ENCODE measurements at regions not wholly inside any gene's neighbourhood (a gene's known extent, or its start where the extent isn't known, plus 50 kb on each side); places are given as distances from the start of the nearest gene placed in this dataset.

DNA sequence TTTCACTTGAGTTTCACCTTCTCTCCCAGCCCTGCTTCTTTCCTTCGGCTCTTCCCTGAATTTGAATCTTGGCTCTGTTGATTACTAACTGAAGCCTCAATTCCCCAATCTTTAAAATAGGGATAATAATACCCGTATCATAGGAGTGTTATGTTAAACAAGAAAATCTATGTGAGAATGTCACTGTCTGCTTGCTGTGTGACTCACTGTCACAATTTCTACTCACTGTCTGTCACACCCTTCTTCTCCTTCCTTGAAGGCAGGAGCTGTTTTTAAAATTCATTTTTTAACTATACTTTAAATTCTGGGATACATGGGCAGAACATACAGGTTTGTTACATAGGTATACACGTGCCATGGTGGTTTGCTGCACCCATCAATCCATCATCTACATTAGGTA lies 141.6 kb upstream of the CXCR4 start:
- Histone ChIP-seq H3K27ac (ENCODE audit: low read depth in 2 of 2, low read length in 2 of 2) (no peak overlapping the region), H3K9ac (ENCODE audit: low read length in 3 of 3) (no peak overlapping the region), H3K9me3 (ENCODE audit: control insufficient read depth in 2 of 3, insufficient read depth in 1 of 3, low read length in 3 of 3) (no peaks in the 10 kb centered on the region), H3K4me1 (ENCODE audit: control insufficient read depth in 2 of 3, insufficient read depth in 2 of 3, low read depth in 1 of 3, low read length in 3 of 3) (no peaks in the 10 kb centered on the region), H3K36me3 (ENCODE audit: control insufficient read depth in 2 of 3, insufficient read depth in 3 of 3, low read length in 3 of 3) (no peaks in the 10 kb centered on the region), H3K4me3 (ENCODE audit: low read length in 3 of 3) (no peak overlapping the region), H3K27me3 (ENCODE audit: control insufficient read depth, insufficient read depth, low read length) (no peaks in the 10 kb centered on the region)
- DNase-seq (no peak), FAIRE-seq (no peak)
- intact Hi-C loops (cut with DNase I), result no loop called here
- TF ChIP-seq CTCF (IDR thresholded peaks at IDR 0.05; ENCODE audit: borderline replicate concordance, extremely low read depth, insufficient read depth), result no peak

DNA sequence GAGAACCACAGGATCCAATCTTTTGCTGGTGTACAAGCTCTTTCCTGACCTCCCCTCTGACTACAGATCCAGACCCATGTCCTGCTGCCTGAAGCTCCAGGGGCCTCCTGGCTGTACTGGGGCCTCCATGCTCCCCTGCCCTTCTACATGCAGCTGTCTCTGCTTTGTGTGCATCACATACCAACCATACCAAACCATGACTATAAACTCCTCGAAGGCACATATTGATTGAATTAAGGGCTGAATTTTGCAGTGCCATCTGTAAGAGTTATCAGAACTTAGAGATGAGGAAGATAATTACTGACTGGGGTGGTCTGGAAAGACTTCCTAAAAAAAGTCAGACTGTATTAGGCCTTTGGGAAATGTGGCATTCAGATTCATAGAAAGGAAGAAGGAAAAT lies 139.9 kb upstream of the CXCR4 start:
- FAIRE-seq, result no peak
- DNase-seq, result no peak
- Histone ChIP-seq H3K27me3 (ENCODE audit: control insufficient read depth, insufficient read depth, low read length) (no peaks in the 10 kb centered on the region), H3K4me1 (ENCODE audit: control insufficient read depth in 2 of 3, insufficient read depth in 2 of 3, low read depth in 1 of 3, low read length in 3 of 3) (no peaks in the 10 kb centered on the region), H3K9ac (ENCODE audit: low read length in 3 of 3) (no peak overlapping the region), H3K9me3 (ENCODE audit: control insufficient read depth in 2 of 3, insufficient read depth in 1 of 3, low read length in 3 of 3) (no peaks in the 10 kb centered on the region), H3K36me3 (ENCODE audit: control insufficient read depth in 2 of 3, insufficient read depth in 3 of 3, low read length in 3 of 3) (no peaks in the 10 kb centered on the region), H3K4me3 (ENCODE audit: low read length in 3 of 3) (no peak overlapping the region), H3K27ac (ENCODE audit: low read depth in 2 of 2, low read length in 2 of 2) (no peak overlapping the region)
- TF ChIP-seq CTCF (IDR thresholded peaks at IDR 0.05; ENCODE audit: borderline replicate concordance, extremely low read depth, insufficient read depth), result no peak
- intact Hi-C loops (cut with DNase I), result no loop called here

DNA sequence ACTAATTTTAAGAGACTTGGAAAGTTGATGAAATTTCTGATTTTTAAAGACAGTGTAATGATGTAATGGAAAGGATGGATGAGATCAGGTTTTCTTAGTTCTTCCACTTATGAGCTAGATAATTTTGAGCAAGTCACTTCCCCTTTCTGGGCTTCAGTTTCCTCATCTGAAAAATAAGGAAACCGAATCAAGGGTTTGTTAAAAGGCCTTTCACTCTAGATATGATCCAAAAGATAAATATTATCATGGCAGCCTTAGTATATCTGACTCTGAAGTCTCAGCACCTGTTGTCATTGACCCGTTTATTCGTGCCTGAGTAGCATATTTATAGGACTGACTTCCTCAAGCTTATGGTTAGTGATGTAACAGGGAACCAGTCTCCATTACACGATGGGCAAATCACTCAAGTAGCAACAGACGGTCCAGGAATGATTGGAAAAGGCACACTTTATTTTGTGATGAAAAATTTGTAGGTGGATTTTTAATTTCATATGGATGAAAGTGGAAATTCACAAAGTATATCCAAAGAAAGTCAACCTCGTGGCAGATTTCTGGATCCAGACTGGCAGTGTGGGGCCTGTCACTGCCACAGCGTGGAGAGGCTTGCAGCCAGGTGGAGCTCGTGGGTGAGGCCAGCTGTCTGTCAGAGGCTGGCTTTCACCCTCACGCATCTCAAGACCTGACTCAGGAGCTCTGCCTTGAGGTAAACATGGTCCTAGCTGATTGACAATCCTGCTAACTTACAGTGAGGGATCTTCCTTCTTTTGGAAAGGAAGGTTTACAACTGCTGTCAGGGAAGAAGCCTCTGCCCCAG lies 137.9 kb upstream of the CXCR4 start:
- no peaks in the 10 kb centered on the region for H3K4me1 ChIP-seq (ENCODE audit: control insufficient read depth in 2 of 3, insufficient read depth in 2 of 3, low read depth in 1 of 3, low read length in 3 of 3)
- H3K27me3 ChIP-seq (ENCODE audit: control insufficient read depth, insufficient read depth, low read length), result no peaks in the 10 kb centered on the region
- H3K4me3 ChIP-seq (ENCODE audit: low read length in 3 of 3), result no peak overlapping the region
- no peak for TF ChIP-seq CTCF (IDR thresholded peaks at IDR 0.05; ENCODE audit: borderline replicate concordance, extremely low read depth, insufficient read depth)
- DNase-seq, result no peak
- H3K36me3 ChIP-seq (ENCODE audit: control insufficient read depth in 2 of 3, insufficient read depth in 3 of 3, low read length in 3 of 3), result no peaks in the 10 kb centered on the region
- H3K27ac ChIP-seq (ENCODE audit: low read depth in 2 of 2, low read length in 2 of 2), result no peak overlapping the region
- intact Hi-C loops (cut with DNase I), result no loop called here
- no peaks in the 10 kb centered on the region for H3K9me3 ChIP-seq (ENCODE audit: control insufficient read depth in 2 of 3, insufficient read depth in 1 of 3, low read length in 3 of 3)
- no peak overlapping the region for H3K9ac ChIP-seq (ENCODE audit: low read length in 3 of 3)
- no peak for FAIRE-seq

DNA sequence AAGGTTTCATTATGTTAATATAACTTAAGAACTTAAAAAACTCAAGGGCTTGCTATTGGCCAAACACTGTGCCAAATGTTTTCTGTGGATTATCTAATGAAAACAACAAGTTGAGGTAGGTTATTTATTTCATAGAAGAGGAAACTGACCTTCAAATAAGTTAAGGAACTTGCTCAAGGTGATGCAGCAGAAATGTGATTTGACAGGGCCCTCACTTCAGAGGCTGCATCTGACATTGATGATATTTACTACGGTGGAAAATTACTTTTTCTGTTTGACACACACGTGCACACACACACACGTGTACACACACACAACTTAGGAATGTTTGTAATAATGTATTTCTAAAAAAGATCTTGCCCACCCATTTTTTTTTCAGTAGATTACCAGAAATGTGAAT lies 137.2 kb upstream of the CXCR4 start:
- no peaks in the 10 kb centered on the region for H3K9me3 ChIP-seq (ENCODE audit: control insufficient read depth in 2 of 3, insufficient read depth in 1 of 3, low read length in 3 of 3)
- no peaks in the 10 kb centered on the region for H3K27me3 ChIP-seq (ENCODE audit: control insufficient read depth, insufficient read depth, low read length)
- DNase-seq (no peak), FAIRE-seq (no peak)
- no peak overlapping the region for H3K27ac ChIP-seq (ENCODE audit: low read depth in 2 of 2, low read length in 2 of 2)
- no peaks in the 10 kb centered on the region for H3K36me3 ChIP-seq (ENCODE audit: control insufficient read depth in 2 of 3, insufficient read depth in 3 of 3, low read length in 3 of 3)
- no peak overlapping the region for H3K9ac ChIP-seq (ENCODE audit: low read length in 3 of 3)
- no peak overlapping the region for H3K4me3 ChIP-seq (ENCODE audit: low read length in 3 of 3)
- no peaks in the 10 kb centered on the region for H3K4me1 ChIP-seq (ENCODE audit: control insufficient read depth in 2 of 3, insufficient read depth in 2 of 3, low read depth in 1 of 3, low read length in 3 of 3)
- intact Hi-C loops (cut with DNase I), result no loop called here
- TF ChIP-seq CTCF (IDR thresholded peaks at IDR 0.05; ENCODE audit: borderline replicate concordance, extremely low read depth, insufficient read depth), result no peak

All from kidney (tissue), 13 donors.